ENCODE measurements at regions not wholly inside any gene's neighbourhood (a gene's known extent, or its start where the extent isn't known, plus 50 kb on each side); places are given as distances from the start of the nearest gene placed in this dataset.

DNA sequence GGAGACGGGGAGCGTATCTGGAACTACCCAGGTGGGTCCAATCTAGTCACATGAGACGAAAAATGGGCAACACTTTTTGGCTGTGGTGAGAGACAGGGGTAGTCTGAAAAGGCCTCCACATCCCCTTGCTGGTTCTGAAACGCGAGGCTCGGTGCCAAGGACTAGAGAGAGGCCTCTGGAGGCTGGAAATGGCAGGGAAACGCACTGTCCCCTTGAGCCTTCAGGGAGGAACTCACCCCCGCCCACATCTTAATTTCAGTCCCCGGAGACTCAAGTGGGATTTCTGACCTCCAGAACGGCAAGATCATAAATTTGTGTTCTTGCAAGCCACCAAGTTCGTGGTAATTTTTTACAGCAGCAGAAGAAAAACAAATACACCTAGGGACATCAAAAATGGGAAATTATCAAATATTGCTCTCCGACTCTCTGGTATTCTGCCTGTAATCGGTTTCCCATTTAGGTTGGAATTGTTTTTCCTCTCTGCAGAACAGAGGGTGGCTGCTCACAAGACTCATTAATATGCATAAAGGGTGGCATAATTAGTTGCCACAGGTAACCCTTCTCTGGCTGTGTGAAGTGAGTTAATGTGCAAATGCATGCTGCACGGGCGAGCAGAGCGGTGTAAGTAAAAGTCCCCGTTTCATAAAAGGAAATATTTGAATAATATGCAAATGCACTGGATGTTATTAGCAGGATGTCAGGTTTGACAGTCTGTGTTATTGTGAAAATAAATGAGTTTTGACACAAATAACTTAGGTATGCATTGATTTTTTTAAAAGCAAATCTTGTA, 185.7 kb downstream of the ARRDC4 start:
- TF ChIP-seq, protein P1, sequence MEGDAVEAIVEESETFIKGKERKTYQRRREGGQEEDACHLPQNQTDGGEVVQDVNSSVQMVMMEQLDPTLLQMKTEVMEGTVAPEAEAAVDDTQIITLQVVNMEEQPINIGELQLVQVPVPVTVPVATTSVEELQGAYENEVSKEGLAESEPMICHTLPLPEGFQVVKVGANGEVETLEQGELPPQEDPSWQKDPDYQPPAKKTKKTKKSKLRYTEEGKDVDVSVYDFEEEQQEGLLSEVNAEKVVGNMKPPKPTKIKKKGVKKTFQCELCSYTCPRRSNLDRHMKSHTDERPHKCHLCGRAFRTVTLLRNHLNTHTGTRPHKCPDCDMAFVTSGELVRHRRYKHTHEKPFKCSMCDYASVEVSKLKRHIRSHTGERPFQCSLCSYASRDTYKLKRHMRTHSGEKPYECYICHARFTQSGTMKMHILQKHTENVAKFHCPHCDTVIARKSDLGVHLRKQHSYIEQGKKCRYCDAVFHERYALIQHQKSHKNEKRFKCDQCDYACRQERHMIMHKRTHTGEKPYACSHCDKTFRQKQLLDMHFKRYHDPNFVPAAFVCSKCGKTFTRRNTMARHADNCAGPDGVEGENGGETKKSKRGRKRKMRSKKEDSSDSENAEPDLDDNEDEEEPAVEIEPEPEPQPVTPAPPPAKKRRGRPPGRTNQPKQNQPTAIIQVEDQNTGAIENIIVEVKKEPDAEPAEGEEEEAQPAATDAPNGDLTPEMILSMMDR (conservative IDR thresholded peaks at IDR 0.05; ENCODE audit: low read depth, low read length): no peak
- TF ChIP-seq EZH2 (IDR thresholded peaks at IDR 0.05; ENCODE audit: low read length, unreplicated experiment) (no peak), EZH2phosphoT487 (IDR thresholded peaks at IDR 0.05; ENCODE audit: borderline replicate concordance, low read length) (no peak)
